Endothelial cell of umbilical vein (primary cell): ENCODE measurements at regions not wholly inside any gene's neighbourhood (a gene's known extent, or its start where the extent isn't known, plus 50 kb on each side); places are given as distances from the start of the nearest gene placed in this dataset.

Experiments
- BruUV-seq: library from RNA; stranded (reverse); fragments of 400-500 nt; replicated peaks from 2 replicates; lab custom pipeline; 2021; lab: Mats Ljungman, UMichigan
- CTCF ChIA-PET: fragments of 300-600, 350-600 bp; sonication (Branson Sonifier 250); formaldehyde crosslinking; loops from one replicate; lab custom pipeline; 2021; ENCODE audit warnings: antibody characterized with exemption, inconsistent platforms; lab: Charles Lee
- POLR2A ChIA-PET: fragments of 300-600, 350-600 bp; sonication (Branson Sonifier 250); formaldehyde crosslinking; loops from one replicate; lab custom pipeline; 2021; ENCODE audit warnings: antibody characterized with exemption, inconsistent platforms; lab: Charles Lee
- DNase-seq: peaks from one replicate; pipeline ENCODE4 v3.0.0-alpha.2; 2011; ENCODE audit warnings: low read depth, low spot score
- FAIRE-seq: peaks from 2 replicates; lab custom pipeline; 2011; peaks lifted over from hg19 to GRCh38; lab: Jason Lieb, UNC
- H2AFZ ChIP-seq: 2 replicates; pipeline ENCODE4 v1.6.0; 2012; ENCODE audit warnings: low read depth, low read length, control low read depth, inconsistent platforms
- H3K27ac ChIP-seq: 2 replicates; pipeline ENCODE4 v1.5.1; 2011; ENCODE audit warnings: low read depth, mild to moderate bottlenecking, control low read depth, low read length, moderate library complexity; ENCODE audit not compliant: insufficient read depth
- H3K27me3 ChIP-seq, 2 experiments: 2 replicates each; pipeline versions ENCODE4 v1.6.0 to v1.6.1; 2011; ENCODE audit warnings: low read length in 2 of 2, mixed read lengths in 1 of 2; ENCODE audit not compliant: control insufficient read depth in 2 of 2, insufficient read depth in 2 of 2
- H3K36me3 ChIP-seq, 2 experiments: 2 replicates in 1 of 2; 3 replicates in 1 of 2; pipeline ENCODE4 v1.5.1; 2011; ENCODE audit warnings: low read length in 2 of 2, mild to moderate bottlenecking in 1 of 2, moderate library complexity in 1 of 2; ENCODE audit not compliant: control insufficient read depth in 2 of 2, insufficient read depth in 2 of 2; ENCODE audit errors: extremely low read depth in 1 of 2
- H3K4me1 ChIP-seq: 3 replicates; pipeline ENCODE4 v1.5.1; 2011; ENCODE audit warnings: mild to moderate bottlenecking, low read length; ENCODE audit not compliant: control insufficient read depth, insufficient read depth; ENCODE audit errors: extremely low read depth
- H3K4me2 ChIP-seq: 2 replicates; pipeline ENCODE4 v1.6.1; 2011; ENCODE audit warnings: low read length, control low read depth, mixed read lengths; ENCODE audit not compliant: insufficient read depth
- H3K4me3 ChIP-seq, 3 experiments: fragments of 200-600 bp in 1 of 3; sonication (generic), shearing (Covaris generic) in 1 of 3; replicated peaks in 1 of 3; 2 replicates each; pipeline ENCODE4 v1.5.1; 2011 to 2016; ENCODE audit warnings: control low read depth in 3 of 3, low read length in 3 of 3, mild to moderate bottlenecking in 2 of 3, inconsistent platforms in 1 of 3, low read depth in 1 of 3, moderate library complexity in 1 of 3; ENCODE audit not compliant: insufficient read depth in 1 of 3
- H3K79me2 ChIP-seq: 2 replicates; pipeline ENCODE4 v1.6.0; 2012; ENCODE audit warnings: low read length, inconsistent platforms; ENCODE audit not compliant: control insufficient read depth, insufficient read depth
- H3K9ac ChIP-seq: replicated peaks from 2 replicates; pipeline ENCODE3; 2011; ENCODE audit warnings: low read length, control low read depth; ENCODE audit not compliant: insufficient read depth; ENCODE audit errors: extremely low read depth
- H3K9me1 ChIP-seq: replicated peaks from 3 replicates; pipeline ENCODE4 v1.6.0; 2011; ENCODE audit warnings: mild to moderate bottlenecking, low read length; ENCODE audit not compliant: control insufficient read depth, insufficient read depth; ENCODE audit errors: extremely low read depth
- H3K9me3 ChIP-seq: replicated peaks from 2 replicates; pipeline ENCODE4 v1.5.1; 2012; ENCODE audit warnings: low read length, inconsistent platforms; ENCODE audit not compliant: control insufficient read depth, insufficient read depth
- H4K20me1 ChIP-seq: replicated peaks from 2 replicates; pipeline ENCODE3; 2011; ENCODE audit warnings: mild to moderate bottlenecking, low read length; ENCODE audit not compliant: control insufficient read depth, insufficient read depth; ENCODE audit errors: extremely low read depth
- EZH2 ChIP-seq: IDR thresholded peaks from 2 replicates; pipeline ENCODE4 v1.6.1; 2012; ENCODE audit warnings: borderline replicate concordance, low read depth, mild to moderate bottlenecking, moderate library complexity, low read length, inconsistent platforms; ENCODE audit not compliant: severe bottlenecking
- FOS ChIP-seq: IDR thresholded peaks from 2 replicates; pipeline ENCODE4 v1.6.1; 2011; ENCODE audit warnings: mild to moderate bottlenecking, low read length, moderate library complexity, borderline replicate concordance; ENCODE audit not compliant: insufficient read depth
- GATA2 ChIP-seq: IDR thresholded peaks from 2 replicates; pipeline ENCODE4 v1.7.0; 2011; ENCODE audit warnings: low read depth, mild to moderate bottlenecking, moderate library complexity, mixed read lengths, low read length; ENCODE audit not compliant: insufficient read length, insufficient read depth
- JUN ChIP-seq: IDR thresholded peaks from 2 replicates; pipeline ENCODE4 v1.6.1; 2011; ENCODE audit warnings: borderline replicate concordance, low read depth; ENCODE audit not compliant: insufficient read length, insufficient read depth
- MYC ChIP-seq: IDR thresholded peaks from one replicate; pipeline ENCODE4 v1.6.1; 2011; ENCODE audit warnings: mild to moderate bottlenecking, low read depth, low read length
- POLR2A ChIP-seq: IDR thresholded peaks from 2 replicates; pipeline ENCODE4 v1.6.1; 2012; ENCODE audit warnings: low read depth, mild to moderate bottlenecking, control low read depth, low read length
- POLR2AphosphoS5 ChIP-seq: IDR thresholded peaks from 2 replicates; pipeline ENCODE4 v1.6.1; 2012; ENCODE audit warnings: low read depth, mild to moderate bottlenecking, control low read depth, low read length, moderate library complexity; ENCODE audit not compliant: insufficient read depth
- dilution Hi-C: fragments of 300-500 bp; cut with MboI; formaldehyde crosslinking; loops from one replicate; pipeline ENCODE4 v1.15.0; 2019; ENCODE audit warnings: low sequenced_read_pairs; ENCODE audit not compliant: extremely low pct_ligation_motif_present
- intact Hi-C: fragments of 100-400 bp; cut with micrococcal nuclease; formaldehyde crosslinking; loops from one replicate; pipeline ENCODE4 v1.10.0; 2022
- TF ChIP-seq, protein P1 (sequence below), 2 donors: IDR thresholded peaks; 1 replicate in 1 of 2; 2 replicates in 1 of 2; pipeline ENCODE4 v1.5.1; 2011; ENCODE audit warnings: low read length in 2 of 2, mild to moderate bottlenecking in 2 of 2, moderate library complexity in 2 of 2, control low read depth in 1 of 2, inconsistent platforms in 1 of 2, low read depth in 1 of 2; ENCODE audit not compliant: insufficient read depth in 1 of 2; ENCODE audit errors: extremely low read depth in 1 of 2

DNA sequence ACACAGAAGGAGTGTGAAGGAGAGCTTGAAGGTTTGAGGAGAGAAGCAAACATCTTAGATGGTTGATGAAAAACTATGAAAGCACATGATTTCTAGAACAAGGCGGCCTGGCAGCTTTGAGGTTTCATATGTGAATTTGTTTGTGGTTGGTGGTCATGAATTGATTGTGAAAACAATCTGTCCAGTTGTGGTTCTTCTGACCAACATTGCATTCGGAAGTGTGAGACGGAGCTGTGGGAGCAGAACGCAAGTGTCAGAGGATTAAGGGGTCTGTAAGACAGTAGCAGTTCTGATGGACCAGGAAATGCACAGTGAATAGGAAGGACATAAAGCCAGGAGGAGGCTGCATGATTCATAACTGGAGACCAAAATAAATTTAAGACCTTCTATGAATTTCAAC is 594.6 kb downstream of the NXPH1 start:
- H3K36me3 ChIP-seq: no peaks in the 10 kb centered on the region
- TF ChIP-seq GATA2 (no peak), POLR2AphosphoS5 (no peak), MYC (no peak), JUN (no peak), EZH2 (no peak), POLR2A (no peak), FOS (no peak)
- TF ChIP-seq, protein P1, sequence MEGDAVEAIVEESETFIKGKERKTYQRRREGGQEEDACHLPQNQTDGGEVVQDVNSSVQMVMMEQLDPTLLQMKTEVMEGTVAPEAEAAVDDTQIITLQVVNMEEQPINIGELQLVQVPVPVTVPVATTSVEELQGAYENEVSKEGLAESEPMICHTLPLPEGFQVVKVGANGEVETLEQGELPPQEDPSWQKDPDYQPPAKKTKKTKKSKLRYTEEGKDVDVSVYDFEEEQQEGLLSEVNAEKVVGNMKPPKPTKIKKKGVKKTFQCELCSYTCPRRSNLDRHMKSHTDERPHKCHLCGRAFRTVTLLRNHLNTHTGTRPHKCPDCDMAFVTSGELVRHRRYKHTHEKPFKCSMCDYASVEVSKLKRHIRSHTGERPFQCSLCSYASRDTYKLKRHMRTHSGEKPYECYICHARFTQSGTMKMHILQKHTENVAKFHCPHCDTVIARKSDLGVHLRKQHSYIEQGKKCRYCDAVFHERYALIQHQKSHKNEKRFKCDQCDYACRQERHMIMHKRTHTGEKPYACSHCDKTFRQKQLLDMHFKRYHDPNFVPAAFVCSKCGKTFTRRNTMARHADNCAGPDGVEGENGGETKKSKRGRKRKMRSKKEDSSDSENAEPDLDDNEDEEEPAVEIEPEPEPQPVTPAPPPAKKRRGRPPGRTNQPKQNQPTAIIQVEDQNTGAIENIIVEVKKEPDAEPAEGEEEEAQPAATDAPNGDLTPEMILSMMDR (IDR thresholded peaks at IDR 0.05; ENCODE audit: extremely low read depth in 1 of 2, insufficient read depth in 1 of 2, low read depth in 1 of 2, low read length in 2 of 2): no peak
- H3K79me2 ChIP-seq: no peaks in the 10 kb centered on the region
- H3K9me3 ChIP-seq: peaks cover 2% of the 10 kb centered on the region
- POLR2A ChIA-PET: no interaction called here
- H3K4me2 ChIP-seq: no peak overlapping the region
- intact Hi-C loops (no loop called here), dilution Hi-C loops (no loop called here)
- no peak overlapping the region for H3K9ac ChIP-seq
- no peaks in the 10 kb centered on the region for H4K20me1 ChIP-seq
- CTCF ChIA-PET: no interaction called here
- no peak for FAIRE-seq
- H3K4me1 ChIP-seq: no peaks in the 10 kb centered on the region
- H3K27ac ChIP-seq: no peak overlapping the region
- BruUV-seq: no TSS peak
- H3K27me3 ChIP-seq: no peaks in the 10 kb centered on the region
- H3K4me3 ChIP-seq: no peak overlapping the region
- no peaks in the 10 kb centered on the region for H3K9me1 ChIP-seq
- no peak for DNase-seq
- no peak overlapping the region for H2AFZ ChIP-seq
